GM13977 (cell line): ENCODE measurements at regions not wholly inside any gene's neighbourhood (a gene's known extent, or its start where the extent isn't known, plus 50 kb on each side); places are given as distances from the start of the nearest gene placed in this dataset.

Experiments
- DNase-seq: peaks from one replicate; pipeline ENCODE4 v3.0.0; 2012; ENCODE audit warnings: low spot score
- in situ Hi-C: fragments of 300-500 bp; cut with MboI; formaldehyde crosslinking; loops from one replicate; pipeline ENCODE4 v1.12.0; 2022; ENCODE audit warnings: low sequenced_read_pairs, low pct_unique_long_range_greater_than_20kb, mixed read lengths, inconsistent platforms; ENCODE audit not compliant: unreplicated experiment
- TF ChIP-seq, protein P1 (sequence below): IDR thresholded peaks from 2 replicates; pipeline ENCODE4 v1.5.1; 2012; ENCODE audit warnings: mild to moderate bottlenecking, control low read depth; ENCODE audit not compliant: insufficient read depth; ENCODE audit errors: extremely low read depth, missing control alignments

DNA sequence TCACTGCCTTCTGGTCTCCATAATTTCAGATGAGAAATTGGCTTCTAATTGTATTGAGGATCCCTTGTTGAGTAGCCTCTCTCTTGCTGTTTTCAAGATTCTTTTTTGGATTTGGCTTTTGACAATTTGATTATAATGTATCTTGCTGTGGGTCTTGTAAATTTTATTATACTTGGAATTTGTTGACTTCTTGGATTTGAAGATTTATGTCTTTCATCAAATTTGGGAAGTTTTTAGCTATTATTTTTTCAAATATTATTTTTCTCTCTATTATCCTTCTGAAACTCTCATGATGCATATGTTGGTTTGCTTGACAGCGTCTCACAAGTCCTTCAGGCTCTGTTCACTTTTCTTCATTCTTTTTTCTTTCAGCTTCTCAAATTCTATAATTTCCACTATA, 126.1 kb downstream of the C1orf94 start:
- DNase-seq, result no peak
- TF ChIP-seq, protein P1, sequence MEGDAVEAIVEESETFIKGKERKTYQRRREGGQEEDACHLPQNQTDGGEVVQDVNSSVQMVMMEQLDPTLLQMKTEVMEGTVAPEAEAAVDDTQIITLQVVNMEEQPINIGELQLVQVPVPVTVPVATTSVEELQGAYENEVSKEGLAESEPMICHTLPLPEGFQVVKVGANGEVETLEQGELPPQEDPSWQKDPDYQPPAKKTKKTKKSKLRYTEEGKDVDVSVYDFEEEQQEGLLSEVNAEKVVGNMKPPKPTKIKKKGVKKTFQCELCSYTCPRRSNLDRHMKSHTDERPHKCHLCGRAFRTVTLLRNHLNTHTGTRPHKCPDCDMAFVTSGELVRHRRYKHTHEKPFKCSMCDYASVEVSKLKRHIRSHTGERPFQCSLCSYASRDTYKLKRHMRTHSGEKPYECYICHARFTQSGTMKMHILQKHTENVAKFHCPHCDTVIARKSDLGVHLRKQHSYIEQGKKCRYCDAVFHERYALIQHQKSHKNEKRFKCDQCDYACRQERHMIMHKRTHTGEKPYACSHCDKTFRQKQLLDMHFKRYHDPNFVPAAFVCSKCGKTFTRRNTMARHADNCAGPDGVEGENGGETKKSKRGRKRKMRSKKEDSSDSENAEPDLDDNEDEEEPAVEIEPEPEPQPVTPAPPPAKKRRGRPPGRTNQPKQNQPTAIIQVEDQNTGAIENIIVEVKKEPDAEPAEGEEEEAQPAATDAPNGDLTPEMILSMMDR, result no peak
- in situ Hi-C loops, result no loop called here

- no peak for DNase-seq
- TF ChIP-seq, protein P1, result no peak
- in situ Hi-C loops, result no loop called here
Measured at GRCh38 chr1:34303218-34303617, 126.5 kb downstream of the C1orf94 start.

GRCh38 chr1:34306568-34306967, 129.9 kb downstream of the C1orf94 start:
- DNase-seq, result no peak
- TF ChIP-seq, protein P1, result no peak
- in situ Hi-C loops, result no loop called here

DNA sequence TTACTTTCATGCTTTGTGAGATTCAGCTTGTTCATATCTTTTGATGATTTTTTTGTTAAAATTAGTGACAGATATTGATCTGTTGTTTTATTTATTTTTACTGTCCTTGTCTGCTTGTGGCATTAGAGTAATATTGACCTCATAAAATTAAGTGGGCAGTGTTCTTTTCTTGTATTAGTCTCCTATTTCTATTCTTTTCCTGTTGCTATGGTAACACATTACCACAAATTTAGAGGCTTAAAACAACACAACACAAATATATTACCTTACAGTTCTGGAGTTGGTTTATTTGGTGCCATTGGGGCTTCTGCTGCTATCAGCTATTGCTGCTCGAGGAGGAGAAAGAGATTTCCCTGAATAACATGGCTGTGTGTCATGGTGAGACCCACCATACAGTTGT, 135.7 kb downstream of the C1orf94 start:
- TF ChIP-seq, protein P1, result no peak
- no peak for DNase-seq
- in situ Hi-C loops, result no loop called here

DNA sequence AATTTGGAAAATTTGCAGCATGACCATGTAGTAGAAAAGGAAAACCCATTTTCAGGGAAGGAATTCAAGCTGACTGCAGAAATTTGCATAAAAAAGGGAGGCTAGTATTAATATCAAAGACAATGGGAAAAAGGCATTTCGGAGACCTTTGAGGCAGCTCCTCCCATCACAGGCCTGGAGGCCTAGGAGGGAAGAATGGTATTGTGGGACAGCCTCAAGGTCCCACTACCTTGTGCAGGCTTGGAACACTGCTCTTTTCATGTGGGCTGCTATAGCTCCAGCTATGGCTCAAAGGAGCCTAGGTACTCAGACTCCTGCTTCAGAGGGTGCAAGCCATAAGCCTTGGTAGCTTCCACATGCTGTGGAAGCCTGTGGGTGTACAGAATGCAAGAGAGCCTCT, 139.3 kb downstream of the C1orf94 start:
- in situ Hi-C loops, result no loop called here
- DNase-seq, result no peak
- TF ChIP-seq, protein P1, result no peak

- TF ChIP-seq, protein P1, result no peak
- in situ Hi-C loops, result no loop called here
- DNase-seq, result no peak
Measured at GRCh38 chr1:34316773-34317172, 140.1 kb downstream of the C1orf94 start.

DNA sequence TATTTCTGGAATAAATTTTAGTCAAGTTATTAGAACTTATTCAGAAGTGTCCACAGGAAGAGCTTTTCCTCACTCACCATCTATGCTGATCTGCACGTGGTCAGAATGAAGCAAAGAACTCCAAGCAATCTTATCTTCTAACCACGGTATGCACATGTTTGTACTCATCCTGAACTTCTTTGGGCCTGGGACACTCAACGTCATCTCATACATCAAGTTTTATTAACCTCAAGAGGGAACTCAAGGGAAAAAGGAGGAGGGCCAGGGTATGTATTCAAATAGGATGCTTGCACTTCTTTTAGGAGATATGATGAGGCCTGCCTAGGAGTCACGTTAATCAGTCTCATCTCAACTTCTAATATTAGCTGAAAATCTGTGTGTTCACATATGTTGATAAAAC, 142.5 kb downstream of the C1orf94 start:
- DNase-seq, result no peak
- TF ChIP-seq, protein P1, result no peak
- in situ Hi-C loops, result no loop called here
